ENCODE measurements at regions not wholly inside any gene's neighbourhood (a gene's known extent, or its start where the extent isn't known, plus 50 kb on each side); places are given as distances from the start of the nearest gene placed in this dataset.

- no peak for DNase-seq (ENCODE audit: low read depth in 4 of 4, low spot score in 3 of 4)
Measured at GRCh38 chr7:22627136-22627535, 99.9 kb upstream of the IL6 start.

- DNase-seq (ENCODE audit: low read depth in 4 of 4, low spot score in 3 of 4) = no peak
Measured at GRCh38 chr7:22625251-22625650, 101.7 kb upstream of the IL6 start.

- DNase-seq (ENCODE audit: low read depth in 4 of 4, low spot score in 3 of 4) = no peak
Measured at GRCh38 chr7:22624781-22625180, 102.2 kb upstream of the IL6 start.

- no peak for DNase-seq (ENCODE audit: low read depth in 4 of 4, low spot score in 3 of 4)
Measured at GRCh38 chr7:22622116-22622785, 104.7 kb upstream of the IL6 start.

- DNase-seq (ENCODE audit: low read depth in 4 of 4, low spot score in 3 of 4) = no peak
Measured at GRCh38 chr7:22618528-22618927, 108.5 kb upstream of the IL6 start.

- no peak for DNase-seq (ENCODE audit: low read depth in 4 of 4, low spot score in 3 of 4)
Measured at GRCh38 chr7:22617166-22617565, 109.8 kb upstream of the IL6 start.

GRCh38 chr7:22613496-22613895 is 113.5 kb upstream of the IL6 start:
- DNase-seq (ENCODE audit: low read depth in 4 of 4, low spot score in 3 of 4) = peak in 1 of 4 donors; percentile 4

GRCh38 chr7:22612776-22613175 is 112.8 kb upstream of the STEAP1B start:
- no peak for DNase-seq (ENCODE audit: low read depth in 4 of 4, low spot score in 3 of 4)

- no peak for DNase-seq (ENCODE audit: low read depth in 4 of 4, low spot score in 3 of 4)
Measured at GRCh38 chr7:22611758-22612079, 111.7 kb upstream of the STEAP1B start.

- no peak for DNase-seq (ENCODE audit: low read depth in 4 of 4, low spot score in 3 of 4)
Measured at GRCh38 chr7:22610951-22611757, 111.2 kb upstream of the STEAP1B start.

GRCh38 chr7:22610263-22610662 is 110.3 kb upstream of the STEAP1B start:
- DNase-seq (ENCODE audit: low read depth in 4 of 4, low spot score in 3 of 4) = no peak

GRCh38 chr7:22607180-22607579 is 107.2 kb upstream of the STEAP1B start:
- no peak for DNase-seq (ENCODE audit: low read depth in 4 of 4, low spot score in 3 of 4)

- no peak for DNase-seq (ENCODE audit: low read depth in 4 of 4, low spot score in 3 of 4)
Measured at GRCh38 chr7:22604246-22604645, 104.3 kb upstream of the STEAP1B start.

GRCh38 chr7:22601812-22602565 is 102.0 kb upstream of the STEAP1B start:
- DNase-seq (ENCODE audit: low read depth in 4 of 4, low spot score in 3 of 4) = no peak

- DNase-seq (ENCODE audit: low read depth in 4 of 4, low spot score in 3 of 4) = no peak
Measured at GRCh38 chr7:22601408-22601807, 101.4 kb upstream of the STEAP1B start.

- DNase-seq (ENCODE audit: low read depth in 4 of 4, low spot score in 3 of 4) = no peak
Measured at GRCh38 chr7:22601003-22601402, 101.0 kb upstream of the STEAP1B start.

- no peak for DNase-seq (ENCODE audit: low read depth in 4 of 4, low spot score in 3 of 4)
Measured at GRCh38 chr7:22598318-22598920, 98.4 kb upstream of the STEAP1B start.

GRCh38 chr7:22597844-22598243 is 97.9 kb upstream of the STEAP1B start:
- DNase-seq (ENCODE audit: low read depth in 4 of 4, low spot score in 3 of 4) = no peak

- no peak for DNase-seq (ENCODE audit: low read depth in 4 of 4, low spot score in 3 of 4)
Measured at GRCh38 chr7:22596763-22597400, 96.9 kb upstream of the STEAP1B start.

GRCh38 chr7:22594020-22594419 is 94.0 kb upstream of the STEAP1B start:
- DNase-seq (ENCODE audit: low read depth in 4 of 4, low spot score in 3 of 4) = no peak

GRCh38 chr7:22591271-22591670 is 91.3 kb upstream of the STEAP1B start:
- no peak for DNase-seq (ENCODE audit: low read depth in 4 of 4, low spot score in 3 of 4)

Measured in left renal pelvis (tissue), 4 donors.